ENCODE measurements at regions not wholly inside any gene's neighbourhood (a gene's known extent, or its start where the extent isn't known, plus 50 kb on each side); places are given as distances from the start of the nearest gene placed in this dataset.
A peak's percentile ranks its signal among the peaks of the same experiment; 100 is the strongest.

DNA sequence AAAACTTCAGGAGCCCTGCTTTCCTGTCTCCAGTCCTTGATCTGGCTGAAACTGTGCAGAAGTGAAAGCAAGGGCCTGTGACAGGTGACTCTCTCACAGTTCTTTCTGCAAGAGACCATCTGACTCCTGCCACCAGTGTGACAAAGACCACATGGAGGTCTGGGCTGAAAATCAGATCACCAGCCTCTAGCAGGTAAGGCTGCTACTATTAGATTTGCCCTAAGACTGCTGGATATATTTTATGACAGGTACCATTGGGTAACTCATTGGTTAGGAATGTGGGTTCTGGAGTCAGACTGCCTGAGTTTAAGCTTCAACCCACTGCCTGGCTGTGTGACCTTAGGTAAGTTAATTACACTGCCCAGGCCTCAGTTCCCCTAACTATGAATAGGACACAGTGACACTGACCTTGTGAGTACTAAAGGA, 163.3 kb upstream of the SLC7A11 start:
- DNase-seq (ENCODE audit: low read depth), result no peak
- no peak overlapping the region for H3K4me3 ChIP-seq (ENCODE audit: control insufficient read depth, low read depth, low read length)
- TF ChIP-seq, protein P1, sequence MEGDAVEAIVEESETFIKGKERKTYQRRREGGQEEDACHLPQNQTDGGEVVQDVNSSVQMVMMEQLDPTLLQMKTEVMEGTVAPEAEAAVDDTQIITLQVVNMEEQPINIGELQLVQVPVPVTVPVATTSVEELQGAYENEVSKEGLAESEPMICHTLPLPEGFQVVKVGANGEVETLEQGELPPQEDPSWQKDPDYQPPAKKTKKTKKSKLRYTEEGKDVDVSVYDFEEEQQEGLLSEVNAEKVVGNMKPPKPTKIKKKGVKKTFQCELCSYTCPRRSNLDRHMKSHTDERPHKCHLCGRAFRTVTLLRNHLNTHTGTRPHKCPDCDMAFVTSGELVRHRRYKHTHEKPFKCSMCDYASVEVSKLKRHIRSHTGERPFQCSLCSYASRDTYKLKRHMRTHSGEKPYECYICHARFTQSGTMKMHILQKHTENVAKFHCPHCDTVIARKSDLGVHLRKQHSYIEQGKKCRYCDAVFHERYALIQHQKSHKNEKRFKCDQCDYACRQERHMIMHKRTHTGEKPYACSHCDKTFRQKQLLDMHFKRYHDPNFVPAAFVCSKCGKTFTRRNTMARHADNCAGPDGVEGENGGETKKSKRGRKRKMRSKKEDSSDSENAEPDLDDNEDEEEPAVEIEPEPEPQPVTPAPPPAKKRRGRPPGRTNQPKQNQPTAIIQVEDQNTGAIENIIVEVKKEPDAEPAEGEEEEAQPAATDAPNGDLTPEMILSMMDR (conservative IDR thresholded peaks at IDR 0.05; ENCODE audit: control insufficient read depth, insufficient read depth, low read depth, low read length), result no peak

DNA sequence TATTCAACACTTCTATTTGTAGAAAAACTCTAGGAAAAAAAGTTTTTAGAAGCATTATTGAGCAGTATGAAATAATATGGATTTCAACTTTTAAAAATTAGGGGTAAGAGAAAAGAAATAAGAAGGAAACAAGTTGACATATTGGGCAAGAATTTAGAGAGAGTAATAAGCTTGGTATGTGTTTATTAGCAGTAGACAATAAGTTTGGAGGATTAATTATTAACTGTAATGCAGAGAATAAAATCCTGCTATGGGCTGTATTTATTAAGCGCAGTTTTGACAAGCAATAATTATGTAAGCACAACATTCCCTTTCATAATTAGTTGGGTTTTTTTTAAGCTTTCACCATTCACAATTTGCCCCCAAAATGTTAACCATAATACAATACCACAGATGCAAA, 162.7 kb upstream of the SLC7A11 start:
- TF ChIP-seq, protein P1 (conservative IDR thresholded peaks at IDR 0.05; ENCODE audit: control insufficient read depth, insufficient read depth, low read depth, low read length), result no peak
- DNase-seq (ENCODE audit: low read depth), result no peak
- no peak overlapping the region for H3K4me3 ChIP-seq (ENCODE audit: control insufficient read depth, low read depth, low read length)

DNA sequence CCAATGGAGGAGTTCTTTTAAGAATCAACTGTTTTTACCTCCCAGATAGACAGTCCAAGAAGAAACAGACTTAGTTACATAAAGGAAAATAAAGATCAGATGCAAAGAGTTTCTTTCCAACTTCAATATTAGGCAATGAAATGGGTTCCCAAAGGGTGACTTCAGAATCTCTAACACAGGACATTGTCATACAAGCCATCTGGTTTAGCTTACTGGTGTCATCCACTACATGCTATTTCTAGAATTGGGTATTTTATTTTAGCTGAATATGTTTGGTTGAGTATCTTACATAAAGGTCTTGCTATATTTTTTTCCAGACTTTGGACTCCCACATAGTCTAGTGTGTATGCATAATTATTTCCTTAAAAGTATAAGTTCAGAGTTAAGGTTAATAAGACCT, 162.1 kb upstream of the SLC7A11 start:
- no peak overlapping the region for H3K4me3 ChIP-seq (ENCODE audit: control insufficient read depth, low read depth, low read length)
- TF ChIP-seq, protein P1 (conservative IDR thresholded peaks at IDR 0.05; ENCODE audit: control insufficient read depth, insufficient read depth, low read depth, low read length), result no peak
- no peak for DNase-seq (ENCODE audit: low read depth)

DNA sequence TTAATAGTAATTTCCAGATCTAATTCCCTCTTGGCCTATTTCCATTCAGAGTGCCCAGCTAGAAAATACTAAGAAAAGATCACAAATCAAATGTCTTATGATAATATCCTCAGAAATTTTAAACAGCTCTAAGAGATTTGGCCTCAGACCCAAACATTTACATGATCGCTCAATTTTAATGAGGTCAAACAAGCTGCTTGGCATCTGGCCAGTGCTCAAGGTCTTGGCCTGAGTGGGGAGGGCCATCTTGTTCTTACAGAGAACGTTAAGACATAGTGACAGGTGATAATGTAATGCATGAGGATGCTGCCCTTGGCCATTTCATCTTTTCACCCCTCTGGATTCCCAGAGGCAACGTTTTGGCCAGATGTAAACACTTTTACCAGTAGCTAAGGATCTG, 159.2 kb upstream of the SLC7A11 start:
- TF ChIP-seq, protein P1 (conservative IDR thresholded peaks at IDR 0.05; ENCODE audit: control insufficient read depth, insufficient read depth, low read depth, low read length), result no peak
- no peak overlapping the region for H3K4me3 ChIP-seq (ENCODE audit: control insufficient read depth, low read depth, low read length)
- peak; percentile 34 for DNase-seq (ENCODE audit: low read depth)

DNA sequence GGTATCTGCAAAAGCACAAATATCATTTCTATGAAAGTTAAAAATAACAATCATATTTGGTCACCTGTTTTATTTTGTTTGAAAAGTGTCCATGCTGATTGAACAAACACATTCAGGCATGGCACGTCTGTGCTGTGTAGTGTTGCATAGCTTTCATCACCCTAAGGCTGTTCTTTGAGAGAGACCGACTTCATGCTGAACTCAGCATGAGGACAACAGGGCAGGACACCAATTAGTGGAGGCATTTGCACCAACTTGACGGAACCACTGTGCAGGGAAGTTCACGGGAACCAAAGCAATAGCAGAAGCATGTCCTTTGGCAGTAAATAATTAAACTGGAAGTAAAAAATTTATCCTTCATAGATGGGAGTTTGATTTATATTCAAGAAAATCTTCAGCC, 158.4 kb upstream of the SLC7A11 start:
- TF ChIP-seq, protein P1 (conservative IDR thresholded peaks at IDR 0.05; ENCODE audit: control insufficient read depth, insufficient read depth, low read depth, low read length), result no peak
- no peak overlapping the region for H3K4me3 ChIP-seq (ENCODE audit: control insufficient read depth, low read depth, low read length)
- no peak for DNase-seq (ENCODE audit: low read depth)

DNA sequence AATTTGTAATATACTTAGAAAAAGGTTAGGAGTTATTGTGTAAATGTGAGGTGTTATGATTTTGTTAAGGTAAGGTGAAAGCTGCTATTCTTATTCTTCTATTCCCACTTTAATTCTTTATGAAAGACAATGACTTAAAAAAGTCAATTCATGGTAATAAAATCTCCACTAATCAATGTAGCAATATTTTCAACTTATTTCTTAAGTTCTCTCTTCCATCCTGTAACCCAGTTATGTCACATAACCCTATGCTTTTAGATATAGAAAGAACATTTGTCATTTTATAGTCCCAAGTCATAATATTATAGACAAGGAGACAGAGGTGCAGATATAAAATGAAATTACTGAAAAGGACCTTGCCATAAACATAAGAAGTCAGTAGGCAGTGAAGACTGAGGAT, 157.9 kb upstream of the SLC7A11 start:
- TF ChIP-seq, protein P1 (conservative IDR thresholded peaks at IDR 0.05; ENCODE audit: control insufficient read depth, insufficient read depth, low read depth, low read length), result no peak
- no peak overlapping the region for H3K4me3 ChIP-seq (ENCODE audit: control insufficient read depth, low read depth, low read length)
- DNase-seq (ENCODE audit: low read depth), result no peak

DNA sequence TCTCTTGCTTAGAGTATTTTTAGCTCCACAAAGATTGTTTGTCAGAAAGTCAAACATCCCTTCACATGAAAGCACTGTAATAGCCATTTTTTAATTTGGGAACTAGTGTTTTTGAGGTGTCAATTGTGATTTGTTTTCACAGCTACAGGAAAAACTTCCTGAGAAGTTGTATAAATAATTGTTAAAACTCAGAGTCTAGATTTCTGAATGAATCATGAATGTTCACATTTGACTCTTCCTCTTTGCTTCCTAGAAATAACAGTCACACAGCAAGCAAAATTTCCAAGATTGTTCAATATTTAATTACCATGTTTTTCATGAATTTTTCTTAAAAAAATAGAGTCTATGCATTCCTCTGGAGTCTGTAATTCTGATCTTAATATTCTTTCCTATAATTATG, 156.9 kb upstream of the SLC7A11 start:
- no peak overlapping the region for H3K4me3 ChIP-seq (ENCODE audit: control insufficient read depth, low read depth, low read length)
- no peak for DNase-seq (ENCODE audit: low read depth)
- TF ChIP-seq, protein P1 (conservative IDR thresholded peaks at IDR 0.05; ENCODE audit: control insufficient read depth, insufficient read depth, low read depth, low read length), result no peak

All from fibroblast of mammary gland (primary cell).